Femur (tissue), 1 donor: ENCODE measurements at regions not wholly inside any gene's neighbourhood (a gene's known extent, or its start where the extent isn't known, plus 50 kb on each side); places are given as distances from the start of the nearest gene placed in this dataset.
"Not testable (repeated sequence)": the region's sequence is repeated elsewhere in the genome, so short reads cannot be mapped to it uniquely, and the experiment has no call there.

Experiments
- DNase-seq: peaks from one replicate; pipeline ENCODE4 v3.0.0-alpha.2; 2017

DNA sequence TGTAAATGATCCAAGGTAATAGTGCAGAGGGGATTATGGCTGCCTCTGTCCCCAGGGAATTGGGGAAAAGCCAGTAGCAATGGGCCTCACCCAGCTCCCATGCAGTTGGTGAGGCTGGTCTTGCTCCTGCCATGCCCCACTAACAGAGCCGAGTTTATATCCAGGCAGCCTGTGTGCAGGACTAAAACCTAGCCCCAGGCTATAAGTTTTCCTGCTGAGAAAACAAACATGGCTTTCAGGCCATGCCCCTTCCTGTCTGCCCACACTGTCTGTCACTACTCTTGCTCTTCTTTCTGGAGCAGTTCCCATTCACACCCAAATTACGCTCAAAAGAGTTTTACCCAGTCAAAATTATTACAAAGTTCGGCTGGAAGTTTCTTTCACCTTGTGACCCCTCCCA is 73.5 kb upstream of the SPATA16 start:
- no peak for DNase-seq

DNA sequence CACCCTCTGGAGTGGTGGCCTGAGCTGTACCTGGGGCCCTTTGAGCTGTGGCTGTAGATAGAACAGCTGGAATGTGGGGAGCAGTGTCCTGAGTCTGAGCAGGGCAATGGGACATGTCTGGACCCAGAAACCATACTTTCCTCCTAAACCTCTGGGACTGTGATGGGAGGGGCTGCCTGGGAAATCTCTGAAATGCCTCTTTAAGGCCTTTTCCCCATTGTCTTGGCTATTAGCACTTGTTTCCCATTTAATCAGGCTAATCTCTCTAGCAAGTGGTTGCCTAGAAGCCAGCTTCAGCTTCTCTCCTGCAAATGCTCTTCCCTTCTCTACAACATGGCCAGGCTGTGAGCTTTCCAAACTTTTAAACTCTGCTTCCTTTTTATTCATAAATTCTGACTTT is 58.5 kb upstream of the SPATA16 start:
- no peak for DNase-seq

GRCh38 chr3:173194868-173195267 is 53.8 kb upstream of the SPATA16 start:
- DNase-seq, result not testable (repeated sequence)

GRCh38 chr3:173191611-173192010 is 50.6 kb upstream of the SPATA16 start:
- no peak for DNase-seq
